ENCODE measurements at regions not wholly inside any gene's neighbourhood (a gene's known extent, or its start where the extent isn't known, plus 50 kb on each side); places are given as distances from the start of the nearest gene placed in this dataset.

DNA sequence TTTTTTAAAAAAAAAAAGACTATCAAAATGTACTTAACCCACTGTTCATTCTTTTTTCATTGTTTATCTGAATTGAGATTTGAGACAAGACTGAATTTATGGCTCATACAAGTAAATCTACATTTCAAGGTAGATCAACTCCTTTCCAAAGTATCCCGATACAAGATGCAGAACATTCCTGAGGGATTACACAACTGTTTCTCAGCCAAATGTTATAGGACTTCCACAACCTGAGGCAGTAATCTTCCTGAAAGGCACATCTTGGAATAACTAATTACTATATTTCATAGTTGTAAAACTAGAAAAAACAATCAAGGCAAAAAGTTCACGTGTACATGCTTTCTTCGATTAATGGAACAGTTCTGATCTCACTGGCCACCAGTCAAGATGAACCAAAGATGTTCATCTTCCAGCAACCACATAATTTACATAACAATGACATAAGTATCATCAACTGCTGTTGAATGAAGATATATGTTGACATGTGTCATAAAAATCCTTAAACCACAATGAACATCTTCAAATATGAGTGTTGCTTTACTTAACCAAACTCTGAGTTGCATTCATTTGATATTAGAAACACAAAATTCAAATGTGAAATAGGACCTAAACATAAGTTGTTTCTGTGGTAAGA lies 225.2 kb upstream of the DKK2 start:
- TF ChIP-seq EZH2phosphoT487 (IDR thresholded peaks at IDR 0.05; ENCODE audit: borderline replicate concordance, low read length) = no peak
- TF ChIP-seq, protein P1, sequence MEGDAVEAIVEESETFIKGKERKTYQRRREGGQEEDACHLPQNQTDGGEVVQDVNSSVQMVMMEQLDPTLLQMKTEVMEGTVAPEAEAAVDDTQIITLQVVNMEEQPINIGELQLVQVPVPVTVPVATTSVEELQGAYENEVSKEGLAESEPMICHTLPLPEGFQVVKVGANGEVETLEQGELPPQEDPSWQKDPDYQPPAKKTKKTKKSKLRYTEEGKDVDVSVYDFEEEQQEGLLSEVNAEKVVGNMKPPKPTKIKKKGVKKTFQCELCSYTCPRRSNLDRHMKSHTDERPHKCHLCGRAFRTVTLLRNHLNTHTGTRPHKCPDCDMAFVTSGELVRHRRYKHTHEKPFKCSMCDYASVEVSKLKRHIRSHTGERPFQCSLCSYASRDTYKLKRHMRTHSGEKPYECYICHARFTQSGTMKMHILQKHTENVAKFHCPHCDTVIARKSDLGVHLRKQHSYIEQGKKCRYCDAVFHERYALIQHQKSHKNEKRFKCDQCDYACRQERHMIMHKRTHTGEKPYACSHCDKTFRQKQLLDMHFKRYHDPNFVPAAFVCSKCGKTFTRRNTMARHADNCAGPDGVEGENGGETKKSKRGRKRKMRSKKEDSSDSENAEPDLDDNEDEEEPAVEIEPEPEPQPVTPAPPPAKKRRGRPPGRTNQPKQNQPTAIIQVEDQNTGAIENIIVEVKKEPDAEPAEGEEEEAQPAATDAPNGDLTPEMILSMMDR (IDR thresholded peaks at IDR 0.05; ENCODE audit: low read depth, low read length, poor library complexity, severe bottlenecking) = no peak

All from DOHH2 (cell line).